HG03442 (cell line): ENCODE measurements at regions not wholly inside any gene's neighbourhood (a gene's known extent, or its start where the extent isn't known, plus 50 kb on each side); places are given as distances from the start of the nearest gene placed in this dataset.
"Not testable (repeated sequence)": the region's sequence is repeated elsewhere in the genome, so short reads cannot be mapped to it uniquely, and the experiment has no call there.

Experiments used
- ATAC-seq: cut with Tn5 transposase; IDR thresholded peaks from one replicate; pipeline ENCODE4 v1.9.1; 2021; ENCODE audit warnings: mild to moderate bottlenecking, moderate library complexity; ENCODE audit not compliant: unreplicated experiment

- ATAC-seq, result not testable (repeated sequence)
Observed at GRCh38 chr13:50256536-50257321, 241.5 kb downstream of the KCNRG start.

- no peak for ATAC-seq
Observed at GRCh38 chr13:50257646-50258045, 242.4 kb downstream of the KCNRG start.

- no peak for ATAC-seq
Observed at GRCh38 chr13:50261130-50261901, 246.1 kb downstream of the KCNRG start.

GRCh38 chr13:50267066-50267465 lies 251.8 kb downstream of the KCNRG start:
- no peak for ATAC-seq

GRCh38 chr13:50267917-50268316 lies 252.7 kb downstream of the KCNRG start:
- ATAC-seq, result no peak

GRCh38 chr13:50268500-50268899 lies 253.3 kb downstream of the KCNRG start:
- ATAC-seq, result no peak

- ATAC-seq, result no peak
Observed at GRCh38 chr13:50274181-50274580, 258.9 kb downstream of the KCNRG start.

GRCh38 chr13:50275392-50276063 lies 260.3 kb downstream of the KCNRG start:
- no peak for ATAC-seq

GRCh38 chr13:50276550-50276949 lies 261.3 kb downstream of the KCNRG start:
- no peak for ATAC-seq

- no peak for ATAC-seq
Observed at GRCh38 chr13:50277127-50277526, 261.9 kb downstream of the KCNRG start.

- no peak for ATAC-seq
Observed at GRCh38 chr13:50277906-50278305, 262.7 kb downstream of the KCNRG start.

GRCh38 chr13:50280441-50280937 lies 265.2 kb downstream of the KCNRG start:
- ATAC-seq, result no peak

- ATAC-seq, result no peak
Observed at GRCh38 chr13:50282016-50282415, 266.8 kb downstream of the KCNRG start.

GRCh38 chr13:50283017-50283416 lies 267.8 kb downstream of the KCNRG start:
- no peak for ATAC-seq

GRCh38 chr13:50284540-50284939 lies 269.3 kb downstream of the KCNRG start:
- ATAC-seq, result peak; percentile 66

- no peak for ATAC-seq
Observed at GRCh38 chr13:50285283-50285682, 270.0 kb downstream of the KCNRG start.

GRCh38 chr13:50286324-50286723 lies 271.1 kb downstream of the KCNRG start:
- no peak for ATAC-seq

- ATAC-seq, result no peak
Observed at GRCh38 chr13:50290186-50290585, 274.9 kb downstream of the KCNRG start.

- no peak for ATAC-seq
Observed at GRCh38 chr13:50291611-50292010, 276.4 kb downstream of the KCNRG start.

- no peak for ATAC-seq
Observed at GRCh38 chr13:50292081-50292480, 276.8 kb downstream of the KCNRG start.

- ATAC-seq, result not testable (repeated sequence)
Observed at GRCh38 chr13:50294425-50294824, 279.2 kb downstream of the KCNRG start.
